Endothelial cell of umbilical vein (primary cell): ENCODE measurements at regions not wholly inside any gene's neighbourhood (a gene's known extent, or its start where the extent isn't known, plus 50 kb on each side); places are given as distances from the start of the nearest gene placed in this dataset.

Experiments
- BruUV-seq: library from RNA; stranded (reverse); fragments of 400-500 nt; replicated peaks from 2 replicates; lab custom pipeline; 2021; lab: Mats Ljungman, UMichigan
- CTCF ChIA-PET: fragments of 300-600, 350-600 bp; sonication (Branson Sonifier 250); formaldehyde crosslinking; loops from one replicate; lab custom pipeline; 2021; ENCODE audit warnings: antibody characterized with exemption, inconsistent platforms; lab: Charles Lee
- POLR2A ChIA-PET: fragments of 300-600, 350-600 bp; sonication (Branson Sonifier 250); formaldehyde crosslinking; loops from one replicate; lab custom pipeline; 2021; ENCODE audit warnings: antibody characterized with exemption, inconsistent platforms; lab: Charles Lee
- DNase-seq: peaks from one replicate; pipeline ENCODE4 v3.0.0-alpha.2; 2011; ENCODE audit warnings: low read depth, low spot score
- FAIRE-seq: peaks from 2 replicates; lab custom pipeline; 2011; peaks lifted over from hg19 to GRCh38; lab: Jason Lieb, UNC
- H2AFZ ChIP-seq: 2 replicates; pipeline ENCODE4 v1.6.0; 2012; ENCODE audit warnings: low read depth, low read length, control low read depth, inconsistent platforms
- H3K27ac ChIP-seq: 2 replicates; pipeline ENCODE4 v1.5.1; 2011; ENCODE audit warnings: low read depth, mild to moderate bottlenecking, control low read depth, low read length, moderate library complexity; ENCODE audit not compliant: insufficient read depth
- H3K27me3 ChIP-seq, 2 experiments: 2 replicates each; pipeline versions ENCODE4 v1.6.0 to v1.6.1; 2011; ENCODE audit warnings: low read length in 2 of 2, mixed read lengths in 1 of 2; ENCODE audit not compliant: control insufficient read depth in 2 of 2, insufficient read depth in 2 of 2
- H3K36me3 ChIP-seq, 2 experiments: 2 replicates in 1 of 2; 3 replicates in 1 of 2; pipeline ENCODE4 v1.5.1; 2011; ENCODE audit warnings: low read length in 2 of 2, mild to moderate bottlenecking in 1 of 2, moderate library complexity in 1 of 2; ENCODE audit not compliant: control insufficient read depth in 2 of 2, insufficient read depth in 2 of 2; ENCODE audit errors: extremely low read depth in 1 of 2
- H3K4me1 ChIP-seq: 3 replicates; pipeline ENCODE4 v1.5.1; 2011; ENCODE audit warnings: mild to moderate bottlenecking, low read length; ENCODE audit not compliant: control insufficient read depth, insufficient read depth; ENCODE audit errors: extremely low read depth
- H3K4me2 ChIP-seq: 2 replicates; pipeline ENCODE4 v1.6.1; 2011; ENCODE audit warnings: low read length, control low read depth, mixed read lengths; ENCODE audit not compliant: insufficient read depth
- H3K4me3 ChIP-seq, 3 experiments: fragments of 200-600 bp in 1 of 3; sonication (generic), shearing (Covaris generic) in 1 of 3; replicated peaks in 1 of 3; 2 replicates each; pipeline ENCODE4 v1.5.1; 2011 to 2016; ENCODE audit warnings: control low read depth in 3 of 3, low read length in 3 of 3, mild to moderate bottlenecking in 2 of 3, inconsistent platforms in 1 of 3, low read depth in 1 of 3, moderate library complexity in 1 of 3; ENCODE audit not compliant: insufficient read depth in 1 of 3
- H3K79me2 ChIP-seq: 2 replicates; pipeline ENCODE4 v1.6.0; 2012; ENCODE audit warnings: low read length, inconsistent platforms; ENCODE audit not compliant: control insufficient read depth, insufficient read depth
- H3K9ac ChIP-seq: replicated peaks from 2 replicates; pipeline ENCODE3; 2011; ENCODE audit warnings: low read length, control low read depth; ENCODE audit not compliant: insufficient read depth; ENCODE audit errors: extremely low read depth
- H3K9me1 ChIP-seq: replicated peaks from 3 replicates; pipeline ENCODE4 v1.6.0; 2011; ENCODE audit warnings: mild to moderate bottlenecking, low read length; ENCODE audit not compliant: control insufficient read depth, insufficient read depth; ENCODE audit errors: extremely low read depth
- H3K9me3 ChIP-seq: replicated peaks from 2 replicates; pipeline ENCODE4 v1.5.1; 2012; ENCODE audit warnings: low read length, inconsistent platforms; ENCODE audit not compliant: control insufficient read depth, insufficient read depth
- H4K20me1 ChIP-seq: replicated peaks from 2 replicates; pipeline ENCODE3; 2011; ENCODE audit warnings: mild to moderate bottlenecking, low read length; ENCODE audit not compliant: control insufficient read depth, insufficient read depth; ENCODE audit errors: extremely low read depth
- EZH2 ChIP-seq: IDR thresholded peaks from 2 replicates; pipeline ENCODE4 v1.6.1; 2012; ENCODE audit warnings: borderline replicate concordance, low read depth, mild to moderate bottlenecking, moderate library complexity, low read length, inconsistent platforms; ENCODE audit not compliant: severe bottlenecking
- FOS ChIP-seq: IDR thresholded peaks from 2 replicates; pipeline ENCODE4 v1.6.1; 2011; ENCODE audit warnings: mild to moderate bottlenecking, low read length, moderate library complexity, borderline replicate concordance; ENCODE audit not compliant: insufficient read depth
- GATA2 ChIP-seq: IDR thresholded peaks from 2 replicates; pipeline ENCODE4 v1.7.0; 2011; ENCODE audit warnings: low read depth, mild to moderate bottlenecking, moderate library complexity, mixed read lengths, low read length; ENCODE audit not compliant: insufficient read length, insufficient read depth
- JUN ChIP-seq: IDR thresholded peaks from 2 replicates; pipeline ENCODE4 v1.6.1; 2011; ENCODE audit warnings: borderline replicate concordance, low read depth; ENCODE audit not compliant: insufficient read length, insufficient read depth
- MAX ChIP-seq: IDR thresholded peaks from 2 replicates; pipeline ENCODE4 v1.6.1; 2011; ENCODE audit not compliant: insufficient read depth, insufficient read length
- MYC ChIP-seq: IDR thresholded peaks from one replicate; pipeline ENCODE4 v1.6.1; 2011; ENCODE audit warnings: mild to moderate bottlenecking, low read depth, low read length
- POLR2A ChIP-seq: IDR thresholded peaks from 2 replicates; pipeline ENCODE4 v1.6.1; 2012; ENCODE audit warnings: low read depth, mild to moderate bottlenecking, control low read depth, low read length
- POLR2AphosphoS5 ChIP-seq: IDR thresholded peaks from 2 replicates; pipeline ENCODE4 v1.6.1; 2012; ENCODE audit warnings: low read depth, mild to moderate bottlenecking, control low read depth, low read length, moderate library complexity; ENCODE audit not compliant: insufficient read depth
- dilution Hi-C: fragments of 300-500 bp; cut with MboI; formaldehyde crosslinking; loops from one replicate; pipeline ENCODE4 v1.15.0; 2019; ENCODE audit warnings: low sequenced_read_pairs; ENCODE audit not compliant: extremely low pct_ligation_motif_present
- intact Hi-C: fragments of 100-400 bp; cut with micrococcal nuclease; formaldehyde crosslinking; loops from one replicate; pipeline ENCODE4 v1.10.0; 2022
- TF ChIP-seq, protein P1 (sequence below), 2 donors: IDR thresholded peaks; 1 replicate in 1 of 2; 2 replicates in 1 of 2; pipeline ENCODE4 v1.5.1; 2011; ENCODE audit warnings: low read length in 2 of 2, mild to moderate bottlenecking in 2 of 2, moderate library complexity in 2 of 2, control low read depth in 1 of 2, inconsistent platforms in 1 of 2, low read depth in 1 of 2; ENCODE audit not compliant: insufficient read depth in 1 of 2; ENCODE audit errors: extremely low read depth in 1 of 2

DNA sequence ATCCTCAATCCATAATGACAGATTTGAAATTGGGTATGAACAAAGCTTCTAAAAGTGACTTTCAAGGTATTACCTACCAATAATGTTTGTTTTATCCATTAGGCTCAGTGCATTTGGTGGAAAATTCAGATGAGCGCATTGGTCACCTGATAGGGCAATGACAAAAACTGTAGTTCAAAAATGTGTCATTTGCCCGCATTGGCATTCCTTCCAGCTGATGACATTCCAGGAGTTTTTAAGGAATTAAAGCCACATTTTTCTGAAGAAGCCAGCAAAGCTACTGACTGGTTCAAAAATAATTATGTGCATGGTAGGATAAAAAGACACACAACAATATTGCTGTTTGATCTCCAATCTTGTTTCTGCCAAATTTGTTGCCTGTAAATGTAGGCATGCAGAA, 473.4 kb upstream of the CPEB2 start:
- FAIRE-seq = no peak
- Histone ChIP-seq H4K20me1 (no peaks in the 10 kb centered on the region), H2AFZ (no peak overlapping the region), H3K4me2 (no peak overlapping the region), H3K36me3 (no peaks in the 10 kb centered on the region), H3K4me1 (no peaks in the 10 kb centered on the region), H3K9me3 (peaks cover 3% of the 10 kb centered on the region), H3K79me2 (no peaks in the 10 kb centered on the region), H3K27ac (no peak overlapping the region), H3K4me3 (no peak overlapping the region), H3K9me1 (no peaks in the 10 kb centered on the region), H3K27me3 (no peaks in the 10 kb centered on the region), H3K9ac (no peak overlapping the region)
- intact Hi-C loops = no loop called here
- TF ChIP-seq FOS = no peak
- no peak for TF ChIP-seq EZH2
- TF ChIP-seq, protein P1, sequence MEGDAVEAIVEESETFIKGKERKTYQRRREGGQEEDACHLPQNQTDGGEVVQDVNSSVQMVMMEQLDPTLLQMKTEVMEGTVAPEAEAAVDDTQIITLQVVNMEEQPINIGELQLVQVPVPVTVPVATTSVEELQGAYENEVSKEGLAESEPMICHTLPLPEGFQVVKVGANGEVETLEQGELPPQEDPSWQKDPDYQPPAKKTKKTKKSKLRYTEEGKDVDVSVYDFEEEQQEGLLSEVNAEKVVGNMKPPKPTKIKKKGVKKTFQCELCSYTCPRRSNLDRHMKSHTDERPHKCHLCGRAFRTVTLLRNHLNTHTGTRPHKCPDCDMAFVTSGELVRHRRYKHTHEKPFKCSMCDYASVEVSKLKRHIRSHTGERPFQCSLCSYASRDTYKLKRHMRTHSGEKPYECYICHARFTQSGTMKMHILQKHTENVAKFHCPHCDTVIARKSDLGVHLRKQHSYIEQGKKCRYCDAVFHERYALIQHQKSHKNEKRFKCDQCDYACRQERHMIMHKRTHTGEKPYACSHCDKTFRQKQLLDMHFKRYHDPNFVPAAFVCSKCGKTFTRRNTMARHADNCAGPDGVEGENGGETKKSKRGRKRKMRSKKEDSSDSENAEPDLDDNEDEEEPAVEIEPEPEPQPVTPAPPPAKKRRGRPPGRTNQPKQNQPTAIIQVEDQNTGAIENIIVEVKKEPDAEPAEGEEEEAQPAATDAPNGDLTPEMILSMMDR (IDR thresholded peaks at IDR 0.05; ENCODE audit: extremely low read depth in 1 of 2, insufficient read depth in 1 of 2, low read depth in 1 of 2, low read length in 2 of 2) = no peak
- no peak for TF ChIP-seq JUN
- TF ChIP-seq POLR2AphosphoS5 = no peak
- no peak for TF ChIP-seq MAX
- no peak for TF ChIP-seq GATA2
- TF ChIP-seq MYC = no peak
- TF ChIP-seq POLR2A = no peak
- CTCF ChIA-PET = no interaction called here
- POLR2A ChIA-PET = no interaction called here
- DNase-seq = no peak
- dilution Hi-C loops = no loop called here
- BruUV-seq = no TSS peak
